Choroid plexus epithelial cell (primary cell): ENCODE measurements at regions not wholly inside any gene's neighbourhood (a gene's known extent, or its start where the extent isn't known, plus 50 kb on each side); places are given as distances from the start of the nearest gene placed in this dataset.
"Not testable (repeated sequence)": the region's sequence is repeated elsewhere in the genome, so short reads cannot be mapped to it uniquely, and the experiment has no call there.

Experiments used
- DNase-seq: peaks from one replicate; pipeline ENCODE4 v3.0.0-alpha.2; 2010; ENCODE audit warnings: low read depth
- H3K4me3 ChIP-seq: 2 replicates; pipeline ENCODE4 v1.5.1; 2011; ENCODE audit warnings: low read depth, mild to moderate bottlenecking, control low read depth, low read length, moderate library complexity
- TF ChIP-seq, protein P1 (sequence below): conservative IDR thresholded peaks from 2 replicates; pipeline ENCODE4 v1.5.1; 2011; ENCODE audit warnings: low read depth, mild to moderate bottlenecking, control low read depth, inconsistent platforms, low read length, moderate library complexity

DNA sequence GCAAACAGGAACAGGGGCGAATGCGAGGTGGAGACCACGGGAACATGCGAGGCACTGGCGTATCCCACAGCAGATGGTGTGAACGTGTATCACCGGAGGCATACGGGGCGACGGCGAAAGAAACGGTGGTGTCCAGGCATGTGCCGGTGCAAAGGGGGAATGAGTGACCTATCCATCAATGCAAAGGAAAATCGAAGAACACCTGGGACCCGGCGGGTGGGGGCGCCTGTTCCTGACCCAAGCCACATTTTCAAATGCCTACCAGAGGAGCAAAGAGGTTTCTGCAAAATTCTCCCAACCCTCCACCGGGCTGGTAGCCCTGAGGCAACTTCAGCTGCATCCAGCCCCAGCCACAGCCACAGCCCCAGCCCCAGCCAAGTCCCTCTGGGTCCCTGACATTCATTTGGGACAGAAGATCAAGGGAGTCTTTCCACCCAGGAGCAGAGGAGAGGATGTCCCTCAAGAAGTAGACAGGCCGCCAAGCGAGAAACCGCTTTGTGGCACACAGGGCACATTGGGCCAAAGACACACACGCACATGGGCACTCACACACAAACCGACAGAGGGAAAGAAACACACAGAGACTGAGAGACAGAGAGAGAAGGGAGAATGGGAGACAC is 164.0 kb upstream of the ZNF337 start:
- TF ChIP-seq, protein P1, sequence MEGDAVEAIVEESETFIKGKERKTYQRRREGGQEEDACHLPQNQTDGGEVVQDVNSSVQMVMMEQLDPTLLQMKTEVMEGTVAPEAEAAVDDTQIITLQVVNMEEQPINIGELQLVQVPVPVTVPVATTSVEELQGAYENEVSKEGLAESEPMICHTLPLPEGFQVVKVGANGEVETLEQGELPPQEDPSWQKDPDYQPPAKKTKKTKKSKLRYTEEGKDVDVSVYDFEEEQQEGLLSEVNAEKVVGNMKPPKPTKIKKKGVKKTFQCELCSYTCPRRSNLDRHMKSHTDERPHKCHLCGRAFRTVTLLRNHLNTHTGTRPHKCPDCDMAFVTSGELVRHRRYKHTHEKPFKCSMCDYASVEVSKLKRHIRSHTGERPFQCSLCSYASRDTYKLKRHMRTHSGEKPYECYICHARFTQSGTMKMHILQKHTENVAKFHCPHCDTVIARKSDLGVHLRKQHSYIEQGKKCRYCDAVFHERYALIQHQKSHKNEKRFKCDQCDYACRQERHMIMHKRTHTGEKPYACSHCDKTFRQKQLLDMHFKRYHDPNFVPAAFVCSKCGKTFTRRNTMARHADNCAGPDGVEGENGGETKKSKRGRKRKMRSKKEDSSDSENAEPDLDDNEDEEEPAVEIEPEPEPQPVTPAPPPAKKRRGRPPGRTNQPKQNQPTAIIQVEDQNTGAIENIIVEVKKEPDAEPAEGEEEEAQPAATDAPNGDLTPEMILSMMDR, result no peak
- H3K4me3 ChIP-seq, result no peak overlapping the region
- no peak for DNase-seq

DNA sequence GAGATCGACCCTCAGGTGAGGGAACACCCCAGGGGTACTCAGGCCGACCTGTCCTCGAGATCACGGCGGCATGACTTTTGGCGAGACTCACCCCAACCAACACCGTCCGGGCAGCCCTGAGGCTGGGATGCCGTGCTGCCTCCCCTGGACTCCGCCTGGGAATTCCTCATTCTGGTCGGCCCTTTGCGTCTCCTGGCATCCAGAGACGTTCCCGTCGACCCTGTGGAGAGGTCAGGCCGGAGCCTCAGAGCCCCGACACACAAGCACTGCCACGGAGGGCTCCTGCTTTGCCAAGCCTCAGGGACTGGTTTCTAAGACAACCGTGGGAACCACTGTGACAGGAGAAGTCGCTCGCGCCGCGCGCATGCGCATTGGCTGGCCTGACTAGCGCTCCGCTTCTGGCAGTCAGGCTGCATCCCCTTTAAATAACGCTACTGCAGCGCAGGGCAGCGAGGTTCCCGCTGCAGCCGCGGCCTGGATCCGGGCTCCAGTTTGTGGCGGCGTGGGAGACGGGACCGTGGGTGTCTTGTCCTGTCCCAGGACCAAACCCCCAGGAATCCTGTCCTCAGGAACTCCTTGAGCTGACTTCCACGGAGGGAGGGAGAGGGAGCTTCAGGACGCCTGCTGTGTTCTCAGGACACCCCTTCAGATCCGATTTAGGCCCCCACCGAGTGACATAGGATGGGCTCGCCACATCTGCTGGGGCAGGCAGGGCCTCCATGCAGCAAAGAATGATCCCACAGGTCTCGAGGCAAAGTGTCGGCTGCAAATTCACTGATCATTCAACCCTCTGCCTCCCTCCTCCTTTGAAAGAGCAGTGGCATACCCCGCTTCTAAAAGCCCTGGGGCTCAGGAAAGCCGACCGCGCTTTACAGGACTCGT is 163.2 kb upstream of the ZNF337 start:
- TF ChIP-seq, protein P1, result no peak
- H3K4me3 ChIP-seq, result no peak overlapping the region
- peak; percentile 64 for DNase-seq

DNA sequence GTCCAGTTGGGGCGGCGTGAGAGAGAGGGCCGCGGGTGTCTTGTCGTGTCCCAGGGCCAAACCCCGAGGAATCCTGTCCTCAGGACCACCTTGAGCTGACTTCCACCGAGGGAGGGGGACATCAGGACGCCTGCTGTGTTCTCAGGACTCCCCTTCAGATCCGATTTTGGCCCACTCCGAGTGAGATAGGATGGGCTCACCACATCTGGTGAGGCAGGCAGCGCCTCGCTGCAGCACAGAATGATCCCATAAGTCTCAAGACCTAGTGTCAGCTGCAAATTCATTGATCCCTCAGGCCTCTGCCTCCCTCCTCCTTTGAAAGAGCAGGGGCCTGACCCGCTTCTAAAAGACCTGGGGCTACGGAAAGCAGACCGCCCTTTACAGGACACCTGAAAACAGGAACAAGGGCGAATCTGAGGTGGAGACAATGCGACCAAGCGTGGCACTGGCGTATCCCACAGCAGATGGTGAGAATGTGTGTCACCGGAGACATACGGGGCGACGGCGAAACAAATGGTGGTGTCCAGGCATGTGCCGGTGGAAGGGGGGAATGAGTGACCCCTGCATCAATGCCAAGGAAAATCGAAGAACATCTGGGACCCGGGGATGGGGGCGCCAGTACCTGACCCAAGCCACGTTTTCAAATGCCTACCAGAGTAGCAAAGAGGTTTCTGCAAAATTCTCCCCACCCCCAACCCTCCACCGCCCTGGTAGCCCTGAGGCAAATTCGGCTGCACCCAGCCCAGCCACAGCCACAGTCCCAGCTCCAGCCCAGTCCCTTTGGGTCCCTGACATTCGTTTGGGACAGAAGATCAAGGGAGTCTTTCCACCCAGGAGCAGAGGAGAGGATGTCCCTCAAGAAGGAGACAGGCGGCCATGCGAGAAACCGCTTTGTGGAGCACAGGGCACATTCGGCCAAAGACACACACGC is 162.1 kb upstream of the ZNF337 start:
- no peak overlapping the region for H3K4me3 ChIP-seq
- no peak for DNase-seq
- TF ChIP-seq, protein P1, result no peak

DNA sequence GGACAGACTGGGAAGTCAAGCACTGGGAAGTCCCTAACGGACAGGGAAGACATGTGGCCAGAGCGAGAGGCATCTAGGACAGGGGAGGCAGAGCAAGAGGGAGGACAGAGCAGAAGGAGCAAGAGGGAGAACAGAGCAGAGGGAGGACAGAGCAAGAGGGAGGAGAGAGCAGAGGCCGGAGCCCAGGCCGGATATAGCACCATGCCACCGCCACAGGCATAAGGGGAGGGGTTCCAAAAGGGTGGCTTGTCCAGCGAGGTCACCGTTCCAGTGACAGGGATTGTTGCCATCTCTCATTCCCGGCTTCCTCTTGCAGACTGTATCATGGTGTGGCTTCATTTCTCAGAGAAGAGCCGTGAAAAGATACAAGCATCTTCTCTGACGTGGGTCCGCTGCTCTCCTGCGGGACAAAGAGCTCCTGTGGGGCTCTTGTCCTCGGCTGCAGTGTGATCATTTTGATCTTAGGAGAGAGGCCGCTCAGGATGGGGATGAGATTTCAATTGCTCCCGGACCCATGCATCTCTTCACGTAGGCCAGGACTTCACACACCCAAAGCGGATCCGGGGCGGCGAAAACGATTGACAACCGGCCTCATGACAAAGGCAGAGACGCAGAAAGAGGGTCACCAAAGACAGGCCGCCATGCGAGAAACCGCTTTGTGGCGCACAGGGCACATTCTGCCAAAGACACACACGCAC is 160.6 kb upstream of the ZNF337 start:
- H3K4me3 ChIP-seq, DNase-seq: not testable (repeated sequence)

DNA sequence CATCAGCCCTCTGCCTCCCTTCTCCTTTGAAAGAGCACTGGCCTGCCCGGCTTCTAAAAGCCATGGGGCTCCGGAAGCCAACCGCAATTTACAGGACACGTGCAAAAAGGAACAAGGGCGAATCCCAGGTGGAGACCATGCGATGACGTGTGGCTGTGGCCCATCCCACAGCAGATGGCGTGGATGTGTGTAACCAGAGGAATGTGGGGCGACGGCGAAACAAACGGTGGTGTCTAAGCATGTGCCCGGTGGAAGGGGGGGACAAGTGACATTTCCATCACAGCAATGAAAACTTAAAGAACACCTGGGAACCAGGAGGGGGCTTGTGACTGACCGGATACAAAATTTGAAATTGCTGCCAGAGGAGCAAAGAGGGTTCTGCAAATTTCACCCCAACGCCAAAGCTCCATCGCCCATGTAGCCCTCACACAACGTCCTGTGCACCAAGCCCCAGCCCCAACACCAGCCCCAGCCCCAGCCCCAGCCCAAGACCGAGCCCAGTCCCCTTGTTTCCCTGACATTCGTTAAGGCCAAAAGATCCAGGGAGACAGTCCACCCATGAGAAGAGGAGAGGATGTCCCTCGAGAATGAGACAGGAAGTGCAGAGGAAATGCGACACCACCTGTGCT is 159.7 kb upstream of the ZNF337 start:
- DNase-seq, result no peak
- no peak overlapping the region for H3K4me3 ChIP-seq
- TF ChIP-seq, protein P1, result no peak

DNA sequence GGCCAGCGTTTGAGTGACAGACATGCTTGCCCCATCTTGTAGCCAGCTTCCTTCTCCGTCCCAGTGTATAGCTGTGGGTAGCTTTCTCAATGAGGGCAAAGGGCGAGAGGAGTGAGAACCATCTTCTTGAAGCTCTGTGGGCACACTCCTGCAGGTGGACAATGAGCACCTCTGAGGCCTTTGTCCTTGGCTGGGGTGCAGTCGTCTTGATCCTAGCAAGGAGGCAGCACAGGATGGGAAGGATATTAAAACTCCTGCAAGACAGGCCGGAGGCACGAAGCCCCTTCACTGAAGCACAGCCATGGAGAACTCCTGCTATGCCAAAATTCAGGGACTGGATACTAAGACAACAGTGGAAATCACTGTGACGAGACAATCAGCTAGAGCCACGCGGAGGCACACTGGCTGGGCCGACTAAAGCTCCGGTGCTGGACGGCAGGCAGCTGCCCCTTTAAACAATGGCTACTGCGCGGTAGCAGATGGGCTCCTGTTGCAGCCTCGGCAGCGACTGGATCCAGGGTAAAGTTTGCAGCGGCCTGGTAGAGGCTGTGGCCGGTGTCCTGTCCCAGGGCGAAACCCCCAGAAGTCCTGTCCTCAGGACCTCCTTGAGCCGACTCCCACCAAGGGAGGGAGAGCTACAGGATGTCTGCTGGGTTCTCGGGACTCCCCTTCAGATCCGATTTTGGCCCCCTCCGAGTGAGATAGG is 159.0 kb upstream of the ZNF337 start:
- H3K4me3 ChIP-seq, DNase-seq: not testable (repeated sequence)

DNA sequence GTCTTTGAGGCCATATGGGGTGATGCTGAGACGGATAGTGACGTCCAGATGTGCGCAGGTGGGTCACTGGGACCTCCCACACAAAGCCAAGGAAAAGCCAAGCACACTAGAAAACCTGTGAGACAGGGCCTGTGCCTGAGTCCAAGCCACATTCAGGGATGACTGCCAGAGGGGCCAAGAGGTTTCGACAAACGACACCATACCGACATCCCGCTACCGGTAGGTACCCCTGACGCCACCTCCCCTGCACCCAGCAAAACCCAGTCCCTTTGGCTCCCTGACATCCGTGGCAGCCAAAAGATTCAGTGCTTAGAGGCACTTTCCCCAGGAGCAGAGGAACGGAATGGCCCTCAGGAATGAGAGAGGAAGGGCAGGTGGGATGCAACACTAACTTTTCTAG is 158.0 kb upstream of the ZNF337 start:
- H3K4me3 ChIP-seq, DNase-seq: not testable (repeated sequence)

DNA sequence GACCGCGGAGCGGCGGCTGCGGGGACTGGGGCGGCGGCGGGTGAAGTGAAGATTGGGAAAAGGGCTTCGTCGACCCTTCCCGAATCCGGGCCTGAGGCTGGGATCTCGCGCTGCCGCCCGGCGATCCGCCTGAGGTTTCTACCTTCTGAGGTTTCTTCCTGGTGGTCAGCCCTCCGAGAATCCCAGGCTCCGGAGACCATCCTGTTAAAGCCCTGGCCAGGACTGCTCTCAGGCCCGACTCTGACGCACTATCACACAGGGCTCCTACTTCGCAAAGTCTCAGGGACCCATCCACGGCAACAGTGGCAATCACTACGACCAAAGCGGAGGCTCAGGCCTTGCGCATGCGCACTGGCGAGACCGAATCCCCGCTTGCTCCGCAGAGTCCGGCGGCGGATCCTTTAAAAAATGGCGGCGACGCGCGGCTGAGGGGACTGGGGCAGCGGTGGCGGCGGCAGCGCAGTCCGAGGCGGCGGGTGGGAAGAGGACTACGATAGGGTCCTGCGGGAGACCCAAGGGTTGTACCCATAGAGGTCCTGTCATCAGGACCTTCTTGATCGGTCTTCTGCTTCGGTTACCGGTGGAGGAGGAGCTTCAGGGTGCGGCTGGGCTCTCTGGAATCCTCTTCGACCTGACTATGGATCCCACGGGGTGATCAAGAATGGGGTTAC is 157.2 kb upstream of the ZNF337 start:
- peak overlapping the region; percentile 67 for H3K4me3 ChIP-seq
- DNase-seq, result peak; percentile 69

DNA sequence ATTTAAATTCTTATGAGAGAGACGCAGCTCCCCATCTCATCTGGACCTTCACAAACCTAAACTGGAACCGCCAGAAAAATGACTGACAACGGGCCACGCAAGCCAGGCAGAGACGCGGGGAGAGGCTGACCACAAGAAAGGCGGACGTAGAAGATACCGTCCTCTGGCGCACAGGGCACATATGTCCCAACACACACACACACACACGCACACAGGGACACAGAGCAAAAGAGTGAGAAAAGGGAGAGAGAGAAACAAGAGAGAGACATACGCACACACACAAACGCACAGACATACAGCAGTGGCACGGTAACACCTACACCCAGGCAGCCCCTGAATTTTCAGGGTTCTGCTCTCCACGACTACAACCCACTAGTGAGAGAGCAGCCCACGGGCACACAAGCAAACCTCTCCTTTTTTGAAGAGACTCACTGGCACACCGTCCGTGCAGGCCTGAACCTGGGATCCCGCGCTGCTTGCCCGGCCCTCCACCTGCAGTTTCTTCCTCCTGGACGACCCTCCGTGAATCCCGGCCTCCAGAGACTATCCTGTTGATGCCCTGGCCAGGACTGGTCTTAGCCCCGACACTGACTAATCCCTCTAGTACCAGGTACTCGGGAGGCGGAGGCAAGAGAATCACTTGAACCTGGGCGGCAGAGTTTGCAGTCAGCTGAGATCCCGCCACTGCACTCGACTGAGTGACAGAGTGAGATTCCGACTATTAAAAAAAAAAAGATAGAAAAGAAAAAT is 156.5 kb upstream of the ZNF337 start:
- H3K4me3 ChIP-seq, result peak overlapping the region; percentile 67
- DNase-seq, result not testable (repeated sequence)

DNA sequence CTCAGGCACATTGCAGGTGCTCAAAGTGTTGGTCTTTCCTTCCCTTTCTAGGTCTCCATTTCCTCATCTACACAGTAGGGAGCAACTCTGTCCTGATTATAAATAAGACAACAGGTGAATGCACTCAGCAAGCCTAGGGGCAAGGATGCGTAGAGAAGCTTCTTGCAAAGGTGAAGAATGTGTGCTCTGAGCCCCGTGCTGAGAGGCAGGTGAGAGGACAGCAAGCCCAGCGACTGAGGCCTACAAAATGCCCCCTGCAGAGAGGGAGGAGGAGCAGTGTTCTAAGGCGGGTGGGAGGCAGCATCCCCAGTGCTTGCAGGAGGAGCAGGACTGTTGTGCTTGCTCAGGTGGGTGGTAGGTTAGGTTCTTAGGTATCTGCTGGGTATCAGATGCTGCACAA is 153.5 kb upstream of the ZNF337 start:
- H3K4me3 ChIP-seq, DNase-seq: not testable (repeated sequence)
